ENCODE measurements at regions not wholly inside any gene's neighbourhood (a gene's known extent, or its start where the extent isn't known, plus 50 kb on each side); places are given as distances from the start of the nearest gene placed in this dataset.

DNA sequence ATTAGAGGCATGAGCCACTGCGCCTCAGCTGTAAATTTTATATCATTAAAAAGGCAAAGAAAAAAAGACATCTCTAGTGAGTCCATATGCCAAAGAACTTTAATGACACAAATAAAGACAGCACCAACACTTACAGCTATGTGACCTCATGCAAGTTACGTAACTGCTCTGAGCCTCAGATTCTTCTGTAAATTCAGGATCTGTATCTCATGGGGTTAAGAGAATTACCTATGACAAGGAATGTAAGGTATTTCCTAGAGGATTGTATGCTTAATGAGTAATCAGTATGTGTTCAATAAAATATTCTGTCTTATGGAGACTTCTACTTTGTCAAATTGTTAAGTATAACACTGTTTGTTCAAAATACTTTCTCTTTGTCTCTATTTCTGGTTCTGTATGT lies 274.0 kb upstream of the GLI3 start:
- TF ChIP-seq EZH2 (IDR thresholded peaks at IDR 0.05; ENCODE audit: borderline replicate concordance, insufficient read depth, low read length, poor library complexity, severe bottlenecking) (no peak), TAF1 (IDR thresholded peaks at IDR 0.05; ENCODE audit: low read depth) (no peak), POLR2AphosphoS5 (IDR thresholded peaks at IDR 0.05) (no peak)
- TF ChIP-seq, protein P1, sequence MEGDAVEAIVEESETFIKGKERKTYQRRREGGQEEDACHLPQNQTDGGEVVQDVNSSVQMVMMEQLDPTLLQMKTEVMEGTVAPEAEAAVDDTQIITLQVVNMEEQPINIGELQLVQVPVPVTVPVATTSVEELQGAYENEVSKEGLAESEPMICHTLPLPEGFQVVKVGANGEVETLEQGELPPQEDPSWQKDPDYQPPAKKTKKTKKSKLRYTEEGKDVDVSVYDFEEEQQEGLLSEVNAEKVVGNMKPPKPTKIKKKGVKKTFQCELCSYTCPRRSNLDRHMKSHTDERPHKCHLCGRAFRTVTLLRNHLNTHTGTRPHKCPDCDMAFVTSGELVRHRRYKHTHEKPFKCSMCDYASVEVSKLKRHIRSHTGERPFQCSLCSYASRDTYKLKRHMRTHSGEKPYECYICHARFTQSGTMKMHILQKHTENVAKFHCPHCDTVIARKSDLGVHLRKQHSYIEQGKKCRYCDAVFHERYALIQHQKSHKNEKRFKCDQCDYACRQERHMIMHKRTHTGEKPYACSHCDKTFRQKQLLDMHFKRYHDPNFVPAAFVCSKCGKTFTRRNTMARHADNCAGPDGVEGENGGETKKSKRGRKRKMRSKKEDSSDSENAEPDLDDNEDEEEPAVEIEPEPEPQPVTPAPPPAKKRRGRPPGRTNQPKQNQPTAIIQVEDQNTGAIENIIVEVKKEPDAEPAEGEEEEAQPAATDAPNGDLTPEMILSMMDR (IDR thresholded peaks at IDR 0.05; ENCODE audit: poor library complexity, severe bottlenecking) = no peak
- TF ChIP-seq, protein P2, sequence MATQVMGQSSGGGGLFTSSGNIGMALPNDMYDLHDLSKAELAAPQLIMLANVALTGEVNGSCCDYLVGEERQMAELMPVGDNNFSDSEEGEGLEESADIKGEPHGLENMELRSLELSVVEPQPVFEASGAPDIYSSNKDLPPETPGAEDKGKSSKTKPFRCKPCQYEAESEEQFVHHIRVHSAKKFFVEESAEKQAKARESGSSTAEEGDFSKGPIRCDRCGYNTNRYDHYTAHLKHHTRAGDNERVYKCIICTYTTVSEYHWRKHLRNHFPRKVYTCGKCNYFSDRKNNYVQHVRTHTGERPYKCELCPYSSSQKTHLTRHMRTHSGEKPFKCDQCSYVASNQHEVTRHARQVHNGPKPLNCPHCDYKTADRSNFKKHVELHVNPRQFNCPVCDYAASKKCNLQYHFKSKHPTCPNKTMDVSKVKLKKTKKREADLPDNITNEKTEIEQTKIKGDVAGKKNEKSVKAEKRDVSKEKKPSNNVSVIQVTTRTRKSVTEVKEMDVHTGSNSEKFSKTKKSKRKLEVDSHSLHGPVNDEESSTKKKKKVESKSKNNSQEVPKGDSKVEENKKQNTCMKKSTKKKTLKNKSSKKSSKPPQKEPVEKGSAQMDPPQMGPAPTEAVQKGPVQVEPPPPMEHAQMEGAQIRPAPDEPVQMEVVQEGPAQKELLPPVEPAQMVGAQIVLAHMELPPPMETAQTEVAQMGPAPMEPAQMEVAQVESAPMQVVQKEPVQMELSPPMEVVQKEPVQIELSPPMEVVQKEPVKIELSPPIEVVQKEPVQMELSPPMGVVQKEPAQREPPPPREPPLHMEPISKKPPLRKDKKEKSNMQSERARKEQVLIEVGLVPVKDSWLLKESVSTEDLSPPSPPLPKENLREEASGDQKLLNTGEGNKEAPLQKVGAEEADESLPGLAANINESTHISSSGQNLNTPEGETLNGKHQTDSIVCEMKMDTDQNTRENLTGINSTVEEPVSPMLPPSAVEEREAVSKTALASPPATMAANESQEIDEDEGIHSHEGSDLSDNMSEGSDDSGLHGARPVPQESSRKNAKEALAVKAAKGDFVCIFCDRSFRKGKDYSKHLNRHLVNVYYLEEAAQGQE (IDR thresholded peaks at IDR 0.05; ENCODE audit: borderline replicate concordance) = no peak

Measured in neural cell (in vitro differentiated cells).